H7 (cell line): ENCODE measurements at regions not wholly inside any gene's neighbourhood (a gene's known extent, or its start where the extent isn't known, plus 50 kb on each side); places are given as distances from the start of the nearest gene placed in this dataset.

Experiments
- DNase-seq: peaks from one replicate; pipeline ENCODE4 v3.0.0; 2012
- H3K27me3 ChIP-seq: 2 replicates; pipeline ENCODE4 v1.6.0; 2011; ENCODE audit warnings: mild to moderate bottlenecking, low read length; ENCODE audit not compliant: control insufficient read depth, insufficient read depth
- H3K36me3 ChIP-seq: replicated peaks from 2 replicates; pipeline ENCODE4 v1.5.1; 2011; ENCODE audit warnings: low read length; ENCODE audit not compliant: control insufficient read depth, insufficient read depth
- H3K4me3 ChIP-seq: 2 replicates; pipeline ENCODE4 v1.5.1; 2011; ENCODE audit warnings: low read depth, mild to moderate bottlenecking, control low read depth, low read length, moderate library complexity; ENCODE audit not compliant: insufficient read depth

- no peaks in the 10 kb centered on the region for H3K27me3 ChIP-seq
- no peak overlapping the region for H3K4me3 ChIP-seq
- no peak for DNase-seq
- H3K36me3 ChIP-seq: no peaks in the 10 kb centered on the region
These were observed 226.7 kb upstream of the LRFN5 start for GRCh38 chr14:41380017-41380416.

GRCh38 chr14:41378526-41378925 is 228.2 kb upstream of the LRFN5 start:
- H3K36me3 ChIP-seq: no peaks in the 10 kb centered on the region
- DNase-seq: no peak
- no peak overlapping the region for H3K4me3 ChIP-seq
- H3K27me3 ChIP-seq: no peaks in the 10 kb centered on the region

GRCh38 chr14:41377932-41378331 is 228.7 kb upstream of the LRFN5 start:
- no peak for DNase-seq
- Histone ChIP-seq H3K36me3 (no peaks in the 10 kb centered on the region), H3K27me3 (no peaks in the 10 kb centered on the region), H3K4me3 (no peak overlapping the region)

- no peak overlapping the region for H3K4me3 ChIP-seq
- no peaks in the 10 kb centered on the region for H3K27me3 ChIP-seq
- H3K36me3 ChIP-seq: no peaks in the 10 kb centered on the region
- DNase-seq: no peak
These were observed 232.6 kb upstream of the LRFN5 start for GRCh38 chr14:41374092-41374491.

GRCh38 chr14:41362139-41362538 is 244.5 kb upstream of the LRFN5 start:
- no peak for DNase-seq
- no peaks in the 10 kb centered on the region for H3K36me3 ChIP-seq
- no peak overlapping the region for H3K4me3 ChIP-seq
- H3K27me3 ChIP-seq: no peaks in the 10 kb centered on the region

GRCh38 chr14:41360126-41360525 is 246.6 kb upstream of the LRFN5 start:
- DNase-seq: no peak

GRCh38 chr14:41355866-41356265 is 250.8 kb upstream of the LRFN5 start:
- no peaks in the 10 kb centered on the region for H3K36me3 ChIP-seq

More at GRCh38 chr14:41360126-41360525, 246.6 kb upstream of the LRFN5 start:
- no peaks in the 10 kb centered on the region for H3K36me3 ChIP-seq
- no peaks in the 10 kb centered on the region for H3K27me3 ChIP-seq
- no peak overlapping the region for H3K4me3 ChIP-seq

GRCh38 chr14:41350476-41350875 is 256.2 kb upstream of the LRFN5 start:
- Histone ChIP-seq H3K36me3 (no peaks in the 10 kb centered on the region), H3K27me3 (no peaks in the 10 kb centered on the region), H3K4me3 (no peak overlapping the region)
- no peak for DNase-seq

More at GRCh38 chr14:41355866-41356265, 250.8 kb upstream of the LRFN5 start:
- no peak for DNase-seq
- no peak overlapping the region for H3K4me3 ChIP-seq
- no peaks in the 10 kb centered on the region for H3K27me3 ChIP-seq

- no peak for DNase-seq
- Histone ChIP-seq H3K36me3 (no peaks in the 10 kb centered on the region), H3K4me3 (no peak overlapping the region), H3K27me3 (no peaks in the 10 kb centered on the region)
These were observed 257.3 kb upstream of the LRFN5 start for GRCh38 chr14:41349289-41349910.

GRCh38 chr14:41343857-41344256 is 262.8 kb upstream of the LRFN5 start:
- DNase-seq: no peak
- Histone ChIP-seq H3K36me3 (no peaks in the 10 kb centered on the region), H3K4me3 (no peak overlapping the region), H3K27me3 (no peaks in the 10 kb centered on the region)

- Histone ChIP-seq H3K4me3 (no peak overlapping the region), H3K27me3 (no peaks in the 10 kb centered on the region), H3K36me3 (no peaks in the 10 kb centered on the region)
- DNase-seq: no peak
These were observed 293.5 kb upstream of the LRFN5 start for GRCh38 chr14:41313196-41313595.

GRCh38 chr14:41303506-41303905 is 303.2 kb upstream of the LRFN5 start:
- Histone ChIP-seq H3K4me3 (no peak overlapping the region), H3K36me3 (no peaks in the 10 kb centered on the region), H3K27me3 (no peaks in the 10 kb centered on the region)
- DNase-seq: no peak

- no peak for DNase-seq
- H3K36me3 ChIP-seq: no peaks in the 10 kb centered on the region
- H3K4me3 ChIP-seq: no peak overlapping the region
- H3K27me3 ChIP-seq: no peaks in the 10 kb centered on the region
These were observed 303.9 kb upstream of the LRFN5 start for GRCh38 chr14:41302776-41303175.

- H3K4me3 ChIP-seq: no peak overlapping the region
These were observed 306.8 kb upstream of the LRFN5 start for GRCh38 chr14:41299924-41300323.

GRCh38 chr14:41298328-41298690 is 308.4 kb upstream of the LRFN5 start:
- H3K4me3 ChIP-seq: no peak overlapping the region
- no peaks in the 10 kb centered on the region for H3K27me3 ChIP-seq
- H3K36me3 ChIP-seq: no peaks in the 10 kb centered on the region
- DNase-seq: no peak

More at GRCh38 chr14:41299924-41300323, 306.8 kb upstream of the LRFN5 start:
- H3K36me3 ChIP-seq: no peaks in the 10 kb centered on the region
- DNase-seq: no peak
- no peaks in the 10 kb centered on the region for H3K27me3 ChIP-seq
